ENCODE measurements at regions not wholly inside any gene's neighbourhood (a gene's known extent, or its start where the extent isn't known, plus 50 kb on each side); places are given as distances from the start of the nearest gene placed in this dataset.
A peak's percentile ranks its signal among the peaks of the same experiment; 100 is the strongest.

DNA sequence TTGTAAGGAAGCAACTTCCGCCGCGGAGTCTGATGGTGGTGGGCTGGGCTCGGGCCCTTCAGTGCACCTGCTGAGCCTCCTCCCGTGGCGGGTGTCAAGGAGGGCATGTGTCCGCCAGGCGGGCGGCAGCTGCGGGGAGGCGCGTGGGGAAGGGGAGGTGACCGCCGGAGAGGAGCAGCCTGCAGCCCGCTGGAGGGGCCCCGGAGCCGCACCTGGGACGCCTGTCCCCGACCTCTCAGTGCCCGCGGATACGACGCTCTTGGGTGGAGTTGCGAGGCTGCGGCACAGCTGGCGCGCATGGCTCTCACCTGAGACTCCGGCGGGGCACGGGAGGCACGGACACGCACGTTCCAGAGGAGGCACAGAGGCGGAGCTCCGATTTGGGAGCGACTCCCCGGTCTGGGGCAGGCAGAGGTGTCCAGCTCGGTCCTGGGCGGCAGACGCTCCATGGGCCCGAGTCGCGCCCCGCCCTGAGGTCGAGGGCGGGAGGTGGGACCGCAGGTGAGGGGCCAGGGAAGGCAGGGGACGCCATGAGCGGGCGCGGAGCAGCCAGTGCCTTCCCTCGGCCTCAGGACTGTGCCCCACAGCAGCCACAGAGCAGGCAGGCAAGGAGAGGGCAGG, 50.2 kb upstream of the PRR20G start:
- Histone ChIP-seq H4K91ac (ENCODE audit: insufficient read length, low read depth, low read length) (no peak overlapping the region), H3K56ac (ENCODE audit: insufficient read length, low read depth, low read length) (no peak overlapping the region), H2BK15ac (ENCODE audit: low read depth, low read length) (no peak overlapping the region), H2AK5ac (ENCODE audit: insufficient read length, low read length) (no peak overlapping the region), H3K18ac (ENCODE audit: insufficient read length, low read depth, low read length) (no peak overlapping the region), H3K9ac (ENCODE audit: extremely low read depth, insufficient read length, low read length) (no peak overlapping the region), H3K27ac (ENCODE audit: insufficient read length, low read depth, low read length) (no peak overlapping the region), H3K79me1 (ENCODE audit: insufficient read depth, low read depth, low read length, poor library complexity, severe bottlenecking) (no peaks in the 10 kb centered on the region), H3K4ac (ENCODE audit: low read depth, low read length) (no peak overlapping the region), H3K14ac (ENCODE audit: insufficient read depth, low read length) (no peak overlapping the region; the same call in 1 of the 2 replicates), H2BK20ac (ENCODE audit: low read depth, low read length, poor library complexity, severe bottlenecking) (no peak overlapping the region), H3K27me3 (ENCODE audit: insufficient read depth, low read length) (no peaks in the 10 kb centered on the region), H3K4me2 (ENCODE audit: insufficient read depth, insufficient read length, low read length) (peak overlapping the region; percentile 41), H2AFZ (ENCODE audit: low read length) (no peak overlapping the region), H3K4me1 (ENCODE audit: insufficient read depth, low read length) (no peaks in the 10 kb centered on the region), H3K79me2 (ENCODE audit: insufficient read depth, low read length) (no peaks in the 10 kb centered on the region), H4K8ac (replicated peaks; ENCODE audit: insufficient read length, low read depth, low read length) (no peak overlapping the region), H4K5ac (ENCODE audit: insufficient read length, low read depth, low read length) (no peak overlapping the region), H2BK120ac (ENCODE audit: low read depth, low read length, poor library complexity, severe bottlenecking) (no peak overlapping the region), H3K23ac (ENCODE audit: insufficient read length, low read depth, low read length) (no peak overlapping the region), H2BK12ac (ENCODE audit: insufficient read length, low read depth, low read length) (no peak overlapping the region), H4K20me1 (ENCODE audit: control insufficient read depth, insufficient read depth, insufficient read length) (no peaks in the 10 kb centered on the region), H3K9me3 (ENCODE audit: control insufficient read depth, low read depth, low read length) (no peaks in the 10 kb centered on the region), H3K23me2 (ENCODE audit: insufficient read length, low read depth, low read length, poor library complexity, severe bottlenecking) (no peaks in the 10 kb centered on the region), H2BK5ac (ENCODE audit: insufficient read length, low read length) (no peak overlapping the region), H3T11ph (ENCODE audit: low read length) (no peak overlapping the region)
- H3K36me3 Mint-ChIP-seq (ENCODE audit: insufficient read depth in 1 of 3, low read depth in 3 of 3), result peaks cover 0 to 3% (median 0%) of the 10 kb centered on the region in 3 experiments; a peak in 1 of 7 replicates
- H3K27ac Mint-ChIP-seq, result no peak overlapping the region
- TF ChIP-seq, protein P1, sequence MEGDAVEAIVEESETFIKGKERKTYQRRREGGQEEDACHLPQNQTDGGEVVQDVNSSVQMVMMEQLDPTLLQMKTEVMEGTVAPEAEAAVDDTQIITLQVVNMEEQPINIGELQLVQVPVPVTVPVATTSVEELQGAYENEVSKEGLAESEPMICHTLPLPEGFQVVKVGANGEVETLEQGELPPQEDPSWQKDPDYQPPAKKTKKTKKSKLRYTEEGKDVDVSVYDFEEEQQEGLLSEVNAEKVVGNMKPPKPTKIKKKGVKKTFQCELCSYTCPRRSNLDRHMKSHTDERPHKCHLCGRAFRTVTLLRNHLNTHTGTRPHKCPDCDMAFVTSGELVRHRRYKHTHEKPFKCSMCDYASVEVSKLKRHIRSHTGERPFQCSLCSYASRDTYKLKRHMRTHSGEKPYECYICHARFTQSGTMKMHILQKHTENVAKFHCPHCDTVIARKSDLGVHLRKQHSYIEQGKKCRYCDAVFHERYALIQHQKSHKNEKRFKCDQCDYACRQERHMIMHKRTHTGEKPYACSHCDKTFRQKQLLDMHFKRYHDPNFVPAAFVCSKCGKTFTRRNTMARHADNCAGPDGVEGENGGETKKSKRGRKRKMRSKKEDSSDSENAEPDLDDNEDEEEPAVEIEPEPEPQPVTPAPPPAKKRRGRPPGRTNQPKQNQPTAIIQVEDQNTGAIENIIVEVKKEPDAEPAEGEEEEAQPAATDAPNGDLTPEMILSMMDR (conservative IDR thresholded peaks at IDR 0.05), result no peak
- peaks cover 51% of the 10 kb centered on the region for H3K27me3 Mint-ChIP-seq (ENCODE audit: low read depth)
- H3K4me1 Mint-ChIP-seq, result peaks cover 4 to 6% of the 10 kb centered on the region in 2 experiments; a peak in 3 of 4 replicates
- WGBS (ENCODE audit: extremely low coverage, insufficient read length, low lambda C conversion rate), result no CpG with 5 or more reads among the region's 52 CpGs
- DNase-seq, result no peak
- peaks cover 13 to 18% of the 10 kb centered on the region in 2 experiments for H3K9me3 Mint-ChIP-seq
- peak overlapping the region; percentile 48 to 68 for H3K4me3 Mint-ChIP-seq
